ENCODE measurements at regions not wholly inside any gene's neighbourhood (a gene's known extent, or its start where the extent isn't known, plus 50 kb on each side); places are given as distances from the start of the nearest gene placed in this dataset.

DNA sequence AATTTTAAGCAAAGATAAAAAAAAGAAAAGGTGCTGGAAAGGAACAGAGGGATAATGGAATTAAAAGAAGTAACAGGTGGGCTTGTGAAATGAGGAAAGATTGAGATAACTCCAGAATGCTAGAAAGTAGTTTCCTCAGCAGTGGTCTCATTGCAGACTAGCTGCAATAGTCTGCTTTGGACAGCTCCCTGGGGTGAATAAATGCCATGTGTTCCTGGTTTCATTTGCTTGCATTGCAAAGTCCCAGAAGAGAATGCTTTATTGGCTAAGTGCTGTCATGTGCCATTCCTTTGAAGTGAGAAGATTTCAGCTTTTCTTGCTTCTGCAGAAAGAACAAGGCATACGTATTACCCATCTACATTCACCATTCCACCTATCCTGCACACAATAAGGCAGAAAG lies 478.8 kb upstream of the RAG2 start:
- DNase-seq (ENCODE audit: low read depth in 2 of 2): no peak

DNA sequence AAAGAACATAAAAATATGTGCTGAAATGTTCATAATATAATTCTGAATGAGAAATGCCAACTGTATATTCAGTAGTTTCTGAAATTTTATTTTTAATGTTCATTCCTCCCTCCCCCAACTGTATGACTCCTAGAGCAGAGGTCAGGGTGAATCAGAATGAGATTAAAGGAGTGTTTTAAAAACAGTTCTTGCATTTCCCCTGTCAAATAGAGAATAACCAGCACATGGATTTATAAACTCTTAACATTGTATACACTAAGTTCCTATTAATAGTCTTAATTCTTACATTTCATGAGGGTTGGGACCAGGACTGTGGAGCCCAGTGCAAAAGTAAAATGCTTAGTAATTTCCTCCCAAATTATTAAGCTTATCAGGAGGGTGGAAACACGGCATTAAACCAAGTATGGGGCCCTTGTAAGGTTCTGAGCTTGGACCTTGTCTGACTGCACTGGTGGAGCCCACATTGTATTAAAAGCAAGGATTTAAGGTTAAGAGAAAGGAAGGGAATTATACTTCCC lies 474.6 kb upstream of the RAG2 start:
- DNase-seq (ENCODE audit: low read depth in 2 of 2): no peak

DNA sequence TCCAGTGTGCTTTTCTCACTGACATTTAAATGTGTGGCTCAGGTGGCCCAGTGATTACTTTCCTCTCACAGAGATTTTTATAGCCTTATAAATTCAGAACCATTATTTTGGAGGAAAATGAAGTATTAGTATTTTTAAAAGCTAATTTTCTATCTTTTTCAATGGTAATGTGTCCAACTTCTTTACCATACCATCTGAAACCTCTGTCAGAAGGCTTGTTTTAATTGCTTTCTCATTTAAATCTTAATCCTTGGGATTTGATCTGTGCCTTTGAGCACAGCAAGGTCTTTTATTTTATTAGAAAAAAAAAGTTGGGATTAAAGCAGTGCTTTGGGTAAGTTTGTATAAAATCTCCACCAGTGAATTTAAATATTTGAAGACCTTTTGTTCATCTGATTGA lies 452.3 kb upstream of the RAG2 start:
- no peak for DNase-seq (ENCODE audit: low read depth in 2 of 2)

DNA sequence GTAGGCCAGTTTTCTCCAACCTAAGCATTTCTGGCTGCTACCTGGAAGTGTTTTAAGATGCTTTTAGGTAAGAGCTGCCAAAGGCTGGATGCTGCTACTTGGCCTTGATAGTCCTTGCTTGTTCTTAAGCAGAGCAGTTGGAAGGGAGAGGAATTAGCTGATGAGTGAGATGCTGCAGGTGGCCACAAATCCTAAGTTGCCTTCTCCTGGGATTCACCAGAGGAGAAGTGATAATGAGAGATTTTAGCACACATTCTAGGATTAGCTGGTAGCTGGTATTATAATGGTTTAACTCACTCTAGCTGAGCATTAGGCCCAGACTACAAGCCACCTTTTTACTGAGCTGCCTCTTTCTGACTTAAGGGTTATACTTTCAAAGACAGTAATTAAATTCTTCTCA lies 442.9 kb upstream of the RAG2 start:
- no peak for DNase-seq (ENCODE audit: low read depth in 2 of 2)

DNA sequence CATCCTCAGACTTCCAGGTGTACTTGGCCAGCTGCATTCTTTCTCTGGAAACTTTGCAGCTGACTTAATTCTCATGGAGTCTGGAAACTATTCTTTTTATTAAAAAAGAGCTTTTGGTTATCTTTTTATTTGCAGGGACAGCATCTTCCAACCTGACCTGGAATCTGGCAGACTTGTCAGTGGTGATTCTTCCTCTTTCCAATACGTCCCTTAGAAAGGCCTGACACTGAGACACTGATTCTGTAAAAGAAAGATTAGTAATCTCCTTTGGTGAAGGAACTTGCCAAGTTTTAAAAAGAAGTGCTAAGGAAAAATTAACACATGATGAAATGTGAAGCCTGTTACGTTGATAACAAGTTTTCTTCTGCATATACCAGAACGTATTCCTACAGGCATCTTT lies 440.9 kb upstream of the RAG2 start:
- DNase-seq (ENCODE audit: low read depth in 2 of 2): no peak

DNA sequence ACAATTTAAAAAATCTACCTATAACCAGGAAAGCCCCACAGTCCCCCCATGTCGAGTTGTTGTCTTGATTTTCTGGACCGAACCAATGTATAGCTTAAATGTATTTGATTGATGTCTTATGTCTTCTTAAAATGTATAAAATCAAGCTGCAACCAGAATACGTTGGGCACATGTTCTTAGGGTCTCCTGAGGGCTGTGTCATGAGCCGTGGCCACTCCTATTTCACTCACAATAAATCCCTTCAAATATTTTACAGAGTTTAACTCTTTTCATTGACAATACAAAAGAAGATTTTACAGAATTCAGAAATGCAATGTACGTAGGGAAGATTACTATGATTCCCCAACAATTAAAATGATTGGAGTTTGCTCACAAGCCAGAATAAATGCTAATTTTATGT lies 428.7 kb upstream of the RAG2 start:
- no peak for DNase-seq (ENCODE audit: low read depth in 2 of 2)

DNA sequence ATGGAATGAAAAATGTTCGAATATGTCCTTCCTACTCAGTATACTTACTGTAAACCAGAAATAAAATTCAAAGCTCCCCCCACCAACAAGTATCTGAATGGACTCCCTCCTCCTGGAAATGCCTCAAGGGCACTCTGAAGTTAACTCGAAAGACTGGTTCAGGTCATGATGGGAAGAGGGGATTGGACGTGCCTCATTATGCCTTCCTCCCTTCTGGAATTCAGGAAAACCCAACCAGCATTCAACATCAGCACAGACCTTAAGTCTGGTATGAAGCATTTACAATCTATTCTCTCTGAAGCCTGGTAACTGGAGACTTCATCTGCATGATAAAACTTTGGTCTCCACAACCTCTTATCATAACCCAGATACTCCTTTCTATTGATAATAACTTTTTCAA lies 428.3 kb upstream of the RAG2 start:
- no peak for DNase-seq (ENCODE audit: low read depth in 2 of 2)

DNA sequence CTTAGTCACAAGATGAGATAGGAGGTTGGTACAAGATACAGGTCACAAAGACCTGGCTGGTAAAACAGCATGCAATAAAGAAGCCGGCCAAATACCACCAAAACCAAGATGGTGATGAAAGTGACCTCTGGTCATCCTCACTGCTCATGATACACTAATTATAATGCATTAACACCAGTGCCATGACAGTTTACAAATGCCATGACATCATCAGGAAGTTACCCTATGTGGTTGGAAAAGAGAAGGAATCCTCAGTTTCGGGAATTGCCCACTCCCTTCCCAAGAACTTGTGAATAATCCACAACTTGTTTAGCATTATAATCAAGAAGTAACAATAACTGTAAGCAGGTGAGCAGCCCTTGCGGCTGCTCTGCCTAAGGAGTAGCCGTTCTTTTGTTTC lies 408.5 kb upstream of the RAG2 start:
- DNase-seq (ENCODE audit: low read depth in 2 of 2): no peak

DNA sequence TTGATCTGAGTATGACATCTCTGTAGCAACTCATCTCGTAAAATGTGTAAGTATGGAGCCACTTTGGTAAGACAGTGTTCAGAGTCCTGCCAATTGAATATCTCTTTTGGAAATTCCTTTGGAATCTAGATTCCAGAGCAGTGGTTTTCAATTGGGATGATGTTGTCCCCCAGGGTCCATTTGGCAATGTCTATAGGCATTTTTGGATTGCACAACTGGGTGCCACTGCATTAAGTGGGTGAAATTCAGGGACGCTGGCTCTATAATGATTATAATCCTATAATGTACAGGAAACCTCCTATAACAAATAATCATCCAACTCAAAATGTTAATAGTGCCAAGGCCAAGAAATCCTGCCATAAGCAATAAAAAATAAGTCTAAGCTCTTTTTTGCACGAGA lies 404.8 kb upstream of the RAG2 start:
- DNase-seq (ENCODE audit: low read depth in 2 of 2): no peak

DNA sequence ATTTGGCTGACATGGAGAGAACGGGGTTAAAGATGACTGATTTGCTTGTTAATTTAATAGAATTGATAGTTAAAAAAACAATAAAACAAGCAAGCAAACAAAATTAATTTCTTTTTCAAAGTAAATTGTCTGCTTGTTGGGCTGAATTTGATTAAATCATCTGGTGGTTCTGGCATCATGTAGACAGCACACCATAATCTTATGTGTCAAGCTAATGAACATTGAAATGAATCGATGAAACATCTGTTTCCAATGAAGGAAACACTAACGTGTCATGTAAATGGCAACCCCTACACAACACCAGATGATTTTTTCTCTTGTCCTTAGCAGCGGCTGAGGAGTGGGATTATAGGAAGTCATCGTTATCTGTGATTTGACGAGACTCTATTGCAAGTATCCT lies 399.6 kb upstream of the RAG2 start:
- no peak for DNase-seq (ENCODE audit: low read depth in 2 of 2)

DNA sequence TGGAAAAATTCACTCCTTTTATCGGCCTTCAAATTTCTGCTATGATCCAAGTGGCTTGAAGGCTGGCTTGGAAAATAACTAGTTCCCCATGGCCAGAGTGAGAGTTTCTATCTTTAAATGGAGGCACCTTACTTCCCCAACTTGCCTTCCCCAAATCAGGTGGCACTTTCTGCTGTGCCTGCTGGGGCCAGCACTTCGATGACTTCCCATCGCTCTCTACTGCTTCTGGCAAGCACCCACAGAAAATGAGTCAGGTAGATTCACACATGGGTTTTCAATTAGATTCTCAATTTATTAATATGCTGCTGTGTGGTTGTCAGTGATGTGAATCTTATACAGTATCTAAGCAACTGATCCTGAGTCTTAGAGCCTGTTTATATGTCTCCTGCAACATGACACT lies 398.8 kb upstream of the RAG2 start:
- no peak for DNase-seq (ENCODE audit: low read depth in 2 of 2)

DNA sequence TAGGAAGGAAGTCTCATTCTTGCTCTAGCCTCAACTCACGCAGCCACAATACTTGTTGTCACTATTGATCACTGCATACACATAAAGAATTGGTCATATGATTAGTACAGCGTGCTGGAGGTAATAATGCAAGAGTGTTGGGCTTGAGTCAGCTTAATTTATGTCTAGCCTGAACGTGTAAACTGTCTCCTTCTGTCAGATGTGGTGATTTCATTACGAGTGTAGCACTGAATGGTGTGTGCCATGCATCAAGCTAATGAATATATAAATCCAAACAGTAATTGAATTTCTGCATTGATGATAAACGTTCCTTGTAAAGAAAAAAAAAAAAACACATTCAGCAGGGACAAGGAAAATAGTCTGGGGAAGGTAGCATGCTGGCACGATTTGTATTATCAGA lies 396.2 kb upstream of the RAG2 start:
- DNase-seq (ENCODE audit: low read depth in 2 of 2): no peak

DNA sequence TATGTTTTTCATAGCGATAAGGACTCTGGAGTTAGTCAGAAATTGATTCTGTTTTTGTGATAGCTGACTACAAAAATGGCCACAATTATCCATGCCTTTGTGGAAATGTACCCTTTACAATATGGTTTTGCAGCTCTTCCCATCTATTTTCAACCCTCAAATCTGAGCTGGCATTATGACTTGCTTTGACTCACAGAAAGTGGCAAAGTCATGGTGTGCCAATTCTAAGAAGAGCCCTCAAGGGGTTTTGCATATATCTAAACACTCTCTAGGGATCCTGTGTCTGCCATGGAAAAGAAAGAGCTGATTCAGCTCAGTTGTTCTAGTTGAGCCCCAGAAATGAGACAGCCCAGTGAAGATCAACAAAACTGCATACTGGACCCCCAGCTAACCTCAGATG lies 390.5 kb upstream of the RAG2 start:
- no peak for DNase-seq (ENCODE audit: low read depth in 2 of 2)

DNA sequence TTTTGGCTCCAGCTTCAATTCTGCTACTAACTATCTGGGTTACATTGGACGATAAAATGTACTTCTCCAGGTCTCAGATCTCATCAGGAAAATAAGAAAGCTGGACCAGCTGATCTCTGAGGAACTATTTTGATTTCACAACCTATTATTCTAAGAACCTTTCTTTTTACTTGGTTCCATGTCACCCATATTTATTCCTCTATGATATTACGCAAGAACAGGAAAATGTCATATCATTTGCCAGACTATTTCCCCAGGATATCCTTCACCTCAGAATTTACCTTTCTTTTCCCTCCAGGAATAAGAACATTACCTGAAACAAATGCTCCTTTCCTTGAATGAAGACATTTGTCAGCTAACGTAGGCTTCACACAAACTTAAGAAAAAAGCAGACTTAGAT lies 387.5 kb upstream of the RAG2 start:
- DNase-seq (ENCODE audit: low read depth in 2 of 2): no peak

DNA sequence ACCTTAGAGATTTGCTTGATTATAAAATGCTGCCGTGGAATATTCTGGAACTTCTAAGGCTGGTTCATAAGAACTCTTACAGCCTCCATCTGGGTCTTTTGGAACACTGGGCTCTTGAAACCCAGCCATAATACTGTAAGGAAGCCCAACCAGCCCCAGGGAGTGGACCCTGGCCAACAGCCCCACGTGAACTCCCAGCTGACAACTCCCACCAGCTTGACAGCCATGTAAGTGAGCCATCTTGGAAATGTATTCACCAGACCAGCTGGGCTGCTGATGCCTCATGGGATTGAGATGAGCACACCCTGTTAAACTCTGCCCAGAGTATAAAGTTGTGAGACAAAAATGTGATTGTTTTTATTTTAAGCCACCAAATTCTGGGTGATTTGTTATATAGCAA lies 378.7 kb upstream of the RAG2 start:
- DNase-seq (ENCODE audit: low read depth in 2 of 2): no peak

DNA sequence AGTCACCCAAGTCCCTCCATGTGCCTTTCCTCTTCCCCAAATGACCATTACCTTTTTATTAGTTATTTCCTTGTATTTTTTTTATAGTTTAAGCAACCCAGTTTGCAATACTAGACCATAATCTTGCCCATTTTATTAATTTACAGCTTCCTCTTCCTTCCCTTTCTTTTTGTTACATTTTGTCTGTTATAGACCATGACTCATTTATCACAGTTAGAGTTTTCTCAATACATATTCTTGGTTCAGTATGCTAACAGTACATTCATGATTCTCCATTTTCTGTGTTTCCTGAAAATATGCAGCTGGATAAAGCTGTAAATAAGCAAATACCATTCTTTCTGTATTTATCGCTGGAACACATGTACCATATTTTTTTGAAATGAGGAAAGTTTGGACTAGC lies 376.7 kb upstream of the RAG2 start:
- DNase-seq (ENCODE audit: low read depth in 2 of 2): no peak

DNA sequence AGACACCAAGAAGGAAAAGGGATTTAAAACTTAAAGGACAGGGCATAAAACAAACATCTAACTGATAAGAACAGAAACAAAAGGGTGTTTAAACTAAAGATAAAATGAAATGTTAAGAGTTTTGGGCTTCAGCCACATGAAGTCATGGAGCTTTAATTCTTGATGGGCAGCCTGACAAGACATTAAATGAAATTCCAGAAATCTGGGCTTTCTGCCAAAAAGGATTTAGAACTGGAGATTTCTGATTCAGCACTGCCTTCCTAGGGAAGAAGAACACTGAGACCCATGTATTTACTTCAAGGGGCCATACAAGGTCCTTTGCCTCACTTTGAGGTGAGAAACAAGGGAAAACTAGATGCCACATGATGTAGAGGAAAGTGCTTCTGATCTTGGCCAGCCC lies 355.9 kb upstream of the RAG2 start:
- DNase-seq (ENCODE audit: low read depth in 2 of 2): no peak

DNA sequence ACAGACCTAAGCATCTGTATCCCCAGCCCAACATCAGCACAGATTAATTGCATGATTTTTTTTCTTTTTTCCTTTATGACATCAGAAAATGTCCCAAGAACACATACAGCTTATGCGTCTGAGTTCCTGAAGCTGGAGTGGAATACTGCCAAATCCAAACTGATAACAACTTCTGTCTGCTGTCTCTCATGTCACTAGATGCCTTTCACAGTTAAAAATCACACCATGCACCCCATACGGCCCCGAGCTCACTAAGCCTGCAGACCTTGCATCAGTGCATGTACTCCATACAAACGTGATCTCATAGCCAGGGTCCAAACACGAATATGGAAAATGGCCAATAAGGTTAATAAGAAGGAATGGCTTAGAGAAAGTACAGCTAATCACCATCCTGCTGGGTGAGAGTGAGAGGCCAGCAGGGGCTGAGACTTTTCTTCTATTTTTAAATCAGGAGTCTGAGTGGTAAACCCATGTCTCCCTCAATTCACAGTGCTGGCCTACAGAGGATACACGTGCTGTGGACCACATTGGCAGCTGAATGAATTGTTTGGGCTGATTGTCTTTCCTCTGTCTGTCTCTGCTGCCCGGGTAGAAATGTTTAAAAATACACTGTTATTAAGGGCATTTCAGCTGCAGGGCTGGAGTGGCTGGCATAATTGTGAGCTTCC lies 350.6 kb upstream of the RAG2 start:
- DNase-seq (ENCODE audit: low read depth in 2 of 2): no peak

DNA sequence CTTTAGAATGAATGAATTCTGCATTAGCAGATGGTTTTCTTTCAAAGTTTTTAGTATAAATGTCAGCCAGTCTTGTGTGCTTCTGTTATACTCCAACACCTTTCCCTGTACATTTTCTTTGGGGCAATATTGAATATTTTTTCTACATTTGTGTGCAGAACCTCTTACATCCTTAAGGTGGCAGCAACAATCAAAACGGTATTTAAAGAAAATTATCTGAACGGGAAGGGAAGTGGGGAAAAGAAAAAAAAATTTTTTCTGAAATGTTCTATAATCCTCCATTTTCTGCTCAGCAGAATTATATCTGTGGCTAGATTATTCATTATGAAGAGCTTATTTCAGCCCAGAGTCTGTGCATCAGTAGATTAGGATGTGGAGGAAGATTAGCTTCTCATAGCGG lies 347.3 kb upstream of the RAG2 start:
- DNase-seq (ENCODE audit: low read depth in 2 of 2): no peak

DNA sequence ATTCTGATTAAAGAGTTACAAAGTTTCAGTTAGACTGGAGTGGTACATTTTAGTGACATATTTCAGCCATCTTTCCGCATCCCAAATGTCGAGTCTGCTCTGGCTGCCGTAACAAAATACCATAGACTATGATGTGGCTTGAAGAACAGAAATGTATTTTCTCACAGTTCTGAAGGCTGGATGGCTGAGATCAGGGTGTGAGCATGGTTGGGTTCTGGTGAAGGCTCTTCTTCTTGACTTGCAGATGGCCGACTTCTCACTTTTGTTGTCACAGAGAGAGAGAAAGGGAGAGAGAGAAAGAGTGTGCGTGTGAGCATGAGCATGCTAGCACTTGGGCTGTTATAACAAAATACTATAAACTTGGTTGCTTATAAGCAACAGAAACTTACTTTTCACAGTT lies 335.4 kb upstream of the RAG2 start:
- DNase-seq (ENCODE audit: low read depth in 2 of 2): no peak

DNA sequence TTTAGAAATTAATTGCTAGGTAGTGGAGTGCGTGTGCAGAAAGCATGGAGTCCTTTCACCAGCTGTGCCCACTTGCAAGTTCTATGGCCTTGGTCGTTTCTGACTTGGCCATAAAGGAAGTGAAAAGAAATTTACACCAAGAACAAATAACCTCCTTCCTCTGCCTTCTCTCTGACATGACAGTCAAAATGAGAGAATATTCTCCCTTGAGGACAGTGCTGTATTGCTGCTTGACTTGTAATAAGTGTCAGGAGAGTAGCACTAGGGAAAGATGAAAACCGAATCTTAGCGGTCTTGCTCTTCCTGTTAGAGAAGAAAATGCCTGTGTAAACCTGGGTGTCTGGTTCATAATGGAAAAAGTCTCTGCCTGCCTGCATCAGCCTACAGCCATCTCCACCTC lies 333.1 kb upstream of the RAG2 start:
- DNase-seq (ENCODE audit: low read depth in 2 of 2): no peak

DNA sequence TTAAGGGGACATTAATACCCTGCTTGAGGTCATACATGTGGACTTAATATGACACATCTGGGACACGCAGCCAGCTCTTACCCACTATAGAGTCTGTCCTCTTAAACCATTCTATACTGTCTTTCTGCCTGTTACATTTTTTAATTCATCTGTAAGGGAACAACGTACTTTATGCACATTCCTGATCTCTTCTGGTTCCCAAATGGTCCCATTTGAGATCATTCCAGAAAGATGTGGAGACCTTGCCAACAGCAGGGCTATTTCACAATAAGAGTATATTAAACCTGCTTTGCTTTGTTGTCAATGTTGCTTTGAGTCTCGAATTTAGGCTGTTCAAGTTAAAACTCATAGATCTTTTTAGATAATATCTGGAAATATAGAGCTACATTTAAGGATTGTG lies 332.2 kb upstream of the RAG2 start:
- no peak for DNase-seq (ENCODE audit: low read depth in 2 of 2)

DNA sequence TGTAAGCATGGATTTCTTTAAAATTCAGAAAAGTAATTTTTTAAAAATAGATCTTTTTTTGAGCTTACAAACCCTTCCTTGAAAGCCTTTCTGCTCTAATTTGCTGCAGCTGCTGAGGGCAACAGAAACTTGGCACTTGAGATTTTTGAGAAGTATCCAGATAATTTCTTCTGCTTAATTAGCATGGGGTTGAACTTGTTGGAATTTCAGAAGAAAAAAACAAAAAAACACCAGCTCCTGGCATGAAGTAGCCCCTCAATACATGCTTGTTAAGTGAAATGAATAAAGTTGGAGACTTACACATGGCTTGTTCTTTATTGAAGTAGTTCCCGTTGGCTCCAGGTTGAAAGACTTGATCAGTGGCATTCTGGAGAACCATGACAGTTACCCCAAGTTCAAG lies 331.4 kb upstream of the RAG2 start:
- DNase-seq (ENCODE audit: low read depth in 2 of 2): no peak

DNA sequence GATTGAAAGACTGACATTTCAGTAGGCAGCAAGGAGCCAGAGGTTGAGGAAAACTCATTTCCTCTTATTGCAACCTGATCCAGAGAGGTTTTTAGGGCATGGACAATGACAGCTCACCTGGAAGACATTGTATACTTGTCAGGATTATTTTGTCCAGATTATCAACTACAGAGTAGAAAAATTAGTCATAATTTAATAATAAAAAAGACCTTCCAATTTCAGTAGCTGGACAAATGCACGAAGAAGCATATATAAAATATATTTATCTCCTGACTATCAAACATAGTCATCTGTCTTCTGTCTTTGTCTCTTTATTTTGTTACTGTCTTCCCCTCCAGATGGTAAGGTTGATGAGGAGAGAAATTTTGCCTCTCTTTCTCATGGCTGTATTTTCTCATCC lies 330.6 kb upstream of the RAG2 start:
- DNase-seq (ENCODE audit: low read depth in 2 of 2): no peak

DNA sequence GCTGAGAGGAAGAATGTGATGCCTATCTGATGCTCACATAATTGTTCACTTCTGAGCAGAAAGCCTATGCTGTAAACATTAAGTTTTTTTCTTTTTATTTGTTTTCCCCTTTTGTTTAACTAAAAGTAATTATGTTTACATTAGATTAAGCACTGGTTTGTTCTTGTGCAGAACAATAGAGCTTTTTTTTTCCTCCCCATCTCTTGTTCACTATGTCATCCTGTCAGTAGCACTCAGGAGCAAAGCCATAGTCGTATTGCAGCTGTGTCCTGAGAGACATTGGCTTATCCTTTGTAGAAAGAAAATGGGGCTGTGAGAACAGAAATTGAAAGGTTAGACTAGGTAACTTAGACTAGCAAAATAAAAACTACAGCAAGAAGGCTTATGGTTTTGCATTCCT lies 301.8 kb upstream of the RAG2 start:
- DNase-seq (ENCODE audit: low read depth in 2 of 2): no peak
